ENCODE measurements at regions not wholly inside any gene's neighbourhood (a gene's known extent, or its start where the extent isn't known, plus 50 kb on each side); places are given as distances from the start of the nearest gene placed in this dataset.
"Not testable (repeated sequence)": the region's sequence is repeated elsewhere in the genome, so short reads cannot be mapped to it uniquely, and the experiment has no call there.

DNA sequence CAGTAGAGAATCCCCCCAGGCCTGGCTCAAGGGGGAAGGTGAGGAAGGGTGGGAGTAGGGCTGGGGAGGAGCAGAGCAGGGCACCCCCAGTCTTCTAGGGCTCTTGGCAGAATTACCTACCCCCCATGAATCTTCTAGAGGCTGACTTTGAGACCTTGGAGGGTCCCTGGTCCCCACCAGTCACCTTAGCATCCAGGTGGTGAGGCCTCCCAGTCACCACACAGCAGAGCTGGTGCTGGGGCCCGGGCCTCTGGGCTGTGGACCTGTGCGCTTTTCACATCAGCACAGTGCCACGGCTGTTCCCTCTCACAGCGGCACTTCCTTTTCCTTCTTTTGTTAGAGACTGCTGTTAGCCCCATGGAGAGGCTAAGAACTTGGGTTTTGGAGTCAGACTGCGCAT is 148.6 kb upstream of the PITX1 start:
- no peak for DNase-seq (ENCODE audit: low read depth in 2 of 2)

DNA sequence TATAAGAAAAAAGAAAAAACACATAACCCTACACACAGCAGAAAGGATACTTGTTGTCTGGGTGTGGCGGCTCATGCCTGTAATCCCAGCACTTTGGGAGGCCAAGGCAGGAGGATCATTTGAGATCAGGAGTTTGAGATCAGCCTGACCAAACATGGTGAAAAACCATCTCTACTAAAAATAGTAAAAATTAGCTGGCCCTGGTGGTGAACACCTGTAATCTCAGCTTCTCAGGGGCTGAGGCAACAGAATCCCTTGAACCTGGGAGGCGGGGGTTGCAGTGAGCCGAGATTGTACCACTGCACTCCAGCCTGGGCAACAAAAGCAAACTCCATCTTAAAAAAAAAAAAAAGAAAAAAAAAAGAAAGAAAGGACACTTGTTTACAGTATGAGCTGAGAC is 147.6 kb upstream of the PITX1 start:
- no peak for DNase-seq (ENCODE audit: low read depth in 2 of 2)

DNA sequence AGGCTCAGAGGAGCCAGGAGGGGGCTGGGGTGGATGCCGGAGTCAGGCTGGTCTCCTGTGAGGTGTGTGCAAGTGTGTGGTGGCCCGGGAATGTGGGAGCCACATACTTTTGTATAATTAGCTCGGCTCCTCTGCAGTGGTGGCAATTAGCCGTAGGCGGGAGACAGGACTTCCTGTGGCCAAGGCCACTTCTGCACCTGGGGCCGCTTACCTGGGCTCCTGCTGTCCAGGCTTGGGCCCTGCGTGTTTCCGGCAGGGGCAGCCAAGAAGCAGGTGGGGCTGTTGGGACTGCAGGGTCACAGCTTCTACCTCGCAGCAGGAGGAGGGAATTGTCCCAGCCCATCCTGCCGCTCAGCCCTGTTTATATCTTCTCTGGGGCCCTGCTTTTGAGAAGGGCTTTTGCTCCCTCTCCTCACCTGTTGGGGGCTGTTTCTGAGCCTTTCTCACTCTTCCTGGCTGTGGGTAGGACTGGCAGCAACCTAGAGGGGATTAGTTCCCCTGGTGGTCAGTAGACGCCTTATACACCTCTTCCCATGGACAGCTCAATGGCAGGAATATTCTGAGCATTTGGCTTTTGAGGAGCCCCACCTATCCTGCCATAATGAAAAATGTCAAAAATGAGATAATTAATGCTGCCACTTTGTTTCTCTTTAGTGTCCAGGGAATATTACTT is 145.4 kb upstream of the PITX1 start:
- no peak for DNase-seq (ENCODE audit: low read depth in 2 of 2)

DNA sequence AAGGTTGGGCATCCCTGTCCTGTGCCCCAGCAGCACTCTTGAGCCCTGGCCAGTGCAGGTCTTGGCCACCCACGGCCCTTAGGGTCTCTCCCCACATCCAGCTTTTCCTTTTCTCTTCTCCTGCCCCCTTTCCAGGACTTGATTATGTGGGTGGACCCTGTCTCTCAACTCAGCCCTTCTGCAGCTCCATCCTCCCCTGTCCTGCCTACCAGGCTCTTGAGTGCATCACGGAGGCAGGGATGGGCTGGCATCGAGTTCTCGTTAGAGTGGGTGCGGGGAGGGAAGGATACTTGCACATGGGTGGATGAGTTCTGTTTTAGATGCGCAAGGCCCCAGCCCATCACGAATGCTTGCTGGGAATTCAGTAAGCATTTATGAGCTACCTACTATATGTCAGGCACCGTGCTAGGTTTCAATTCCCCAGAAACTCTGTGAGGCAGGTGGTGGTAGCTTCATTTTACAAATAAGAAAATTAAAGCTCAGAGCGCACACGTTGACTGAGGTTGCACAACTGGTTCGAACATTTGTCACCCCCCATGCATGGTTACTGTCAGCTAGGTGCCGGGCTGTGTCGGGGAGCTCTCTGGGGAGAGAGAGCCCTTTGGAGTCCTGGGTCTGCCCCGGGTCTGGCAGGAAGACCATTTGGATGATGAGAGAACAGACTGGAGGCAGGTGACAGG is 144.6 kb upstream of the PITX1 start:
- DNase-seq (ENCODE audit: low read depth in 2 of 2): no peak

DNA sequence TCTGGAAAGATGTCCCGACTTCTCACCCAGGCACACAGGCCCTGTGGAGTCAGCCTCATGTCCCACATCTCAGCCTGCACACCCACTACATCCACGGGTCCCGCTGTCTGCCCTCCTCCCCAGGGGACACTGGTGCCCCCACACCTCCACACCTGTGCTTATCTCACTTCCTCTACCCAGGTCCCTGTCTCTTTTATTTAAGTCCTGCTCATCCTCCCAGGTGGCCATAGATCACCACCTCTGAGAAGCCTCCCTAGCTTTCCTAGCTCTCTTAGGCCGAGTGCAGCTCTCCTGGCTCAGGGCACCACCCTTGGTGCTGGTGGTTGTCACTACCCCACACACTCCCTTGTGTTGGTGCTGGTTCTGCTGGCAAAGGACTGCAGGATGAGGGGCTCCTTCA is 143.6 kb upstream of the PITX1 start:
- DNase-seq (ENCODE audit: low read depth in 2 of 2): no peak

DNA sequence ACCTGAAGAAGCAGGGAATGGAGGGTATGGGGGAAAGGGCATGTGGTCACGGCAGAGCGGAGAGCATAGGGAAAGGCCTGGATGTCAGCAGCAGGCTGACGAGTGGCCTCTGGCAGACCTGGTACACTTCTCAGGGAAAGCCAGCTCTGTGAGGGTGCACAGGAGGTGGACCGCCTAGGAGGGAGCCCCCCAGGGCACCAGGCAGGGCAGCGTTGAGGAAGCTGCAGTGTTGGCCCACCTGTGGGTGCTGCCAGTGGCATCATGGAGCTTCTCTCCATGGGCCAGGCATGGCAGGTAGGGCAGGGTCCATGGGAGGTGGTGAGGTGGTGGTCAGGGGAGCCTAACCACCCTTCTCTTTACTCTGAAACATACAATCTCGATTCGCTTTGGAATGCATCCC is 143.0 kb upstream of the PITX1 start:
- DNase-seq (ENCODE audit: low read depth in 2 of 2): no peak

DNA sequence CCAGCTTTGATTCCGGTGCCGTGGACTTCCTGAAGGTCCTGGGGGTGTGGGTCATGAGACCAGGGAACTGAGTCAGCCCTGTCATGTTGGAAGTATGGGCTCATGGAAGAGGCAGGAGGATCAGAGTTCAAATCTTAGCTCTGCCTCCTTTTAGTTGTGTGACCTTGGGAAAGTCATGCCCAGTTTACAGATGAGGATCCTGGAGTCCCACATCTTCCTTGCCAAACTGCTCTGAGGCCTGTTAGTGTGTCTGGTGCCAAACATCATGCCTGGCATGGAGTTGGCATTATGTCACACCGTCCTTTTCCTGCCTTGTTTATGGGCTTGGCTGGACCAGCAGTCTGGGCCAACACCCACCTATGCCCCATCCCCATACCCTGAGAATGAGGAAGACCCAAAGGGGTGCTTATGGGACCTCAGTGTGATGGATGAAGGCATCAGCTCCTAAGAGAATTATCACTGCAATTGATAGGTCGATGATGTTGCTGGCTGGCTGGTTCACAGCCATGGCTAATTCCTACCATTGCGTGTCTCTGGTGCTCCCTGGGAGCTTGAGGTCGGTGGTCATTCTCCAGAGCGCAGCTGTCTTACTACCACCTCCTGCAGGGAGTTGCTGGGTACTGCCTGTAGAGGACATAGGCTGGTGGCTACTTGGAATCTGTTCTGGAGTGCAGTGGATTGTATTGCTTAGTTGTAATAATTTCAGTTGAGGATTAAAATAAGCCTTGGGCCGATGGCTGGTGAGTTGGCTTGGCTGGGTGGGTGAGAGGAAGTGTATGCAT is 140.5 kb upstream of the PITX1 start:
- no peak for DNase-seq (ENCODE audit: low read depth in 2 of 2)

DNA sequence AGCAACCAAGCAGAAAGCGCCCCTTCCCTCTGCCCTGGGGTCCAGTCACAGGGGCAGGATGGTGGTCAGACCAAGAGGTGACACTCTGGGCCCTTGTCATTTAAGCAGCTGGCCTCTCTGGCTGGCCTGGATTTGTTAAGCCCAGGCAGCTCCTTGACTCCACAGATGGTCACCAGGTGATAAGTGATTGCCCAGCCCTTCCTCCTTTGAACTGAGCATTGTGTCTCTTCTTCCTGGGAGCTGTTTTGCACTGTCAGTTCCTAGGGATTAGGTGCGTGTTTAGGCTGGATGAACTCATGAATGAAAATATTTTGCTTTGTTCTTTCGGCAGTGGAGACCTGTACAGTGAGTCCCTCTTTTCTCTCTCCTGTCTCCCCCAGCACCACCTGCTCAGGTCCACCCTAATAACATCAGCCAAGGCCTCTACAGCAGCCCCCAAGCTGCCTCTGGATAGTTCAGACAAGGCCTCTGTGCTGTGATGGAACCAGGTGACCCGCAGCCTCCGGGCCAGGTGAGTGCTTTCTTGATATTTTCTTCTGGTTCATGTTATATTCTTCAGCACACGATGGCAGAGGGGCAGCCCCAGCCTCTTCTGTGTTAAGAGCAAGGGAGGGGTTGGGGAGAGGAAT is 139.7 kb upstream of the PITX1 start:
- DNase-seq (ENCODE audit: low read depth in 2 of 2): no peak

DNA sequence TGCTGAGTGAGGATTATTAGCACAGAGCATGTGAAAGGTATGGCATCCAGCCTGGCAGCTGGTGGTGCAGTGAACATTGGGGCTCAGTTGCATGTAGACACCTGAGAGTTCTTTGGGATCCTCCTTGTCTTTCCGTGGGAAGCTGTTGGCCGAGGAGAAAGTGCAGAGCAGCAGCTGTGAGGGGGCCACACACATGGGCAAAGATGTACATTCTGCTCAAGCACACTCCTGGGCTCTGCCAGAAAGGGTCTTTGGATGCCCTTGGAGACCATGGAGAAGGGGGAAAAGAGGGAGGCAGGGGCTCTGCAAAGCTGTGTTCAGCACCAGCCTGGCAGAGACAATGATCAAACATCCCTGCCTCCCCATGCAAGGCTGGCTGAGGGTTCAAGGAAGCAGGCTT is 138.7 kb upstream of the PITX1 start:
- no peak for DNase-seq (ENCODE audit: low read depth in 2 of 2)

DNA sequence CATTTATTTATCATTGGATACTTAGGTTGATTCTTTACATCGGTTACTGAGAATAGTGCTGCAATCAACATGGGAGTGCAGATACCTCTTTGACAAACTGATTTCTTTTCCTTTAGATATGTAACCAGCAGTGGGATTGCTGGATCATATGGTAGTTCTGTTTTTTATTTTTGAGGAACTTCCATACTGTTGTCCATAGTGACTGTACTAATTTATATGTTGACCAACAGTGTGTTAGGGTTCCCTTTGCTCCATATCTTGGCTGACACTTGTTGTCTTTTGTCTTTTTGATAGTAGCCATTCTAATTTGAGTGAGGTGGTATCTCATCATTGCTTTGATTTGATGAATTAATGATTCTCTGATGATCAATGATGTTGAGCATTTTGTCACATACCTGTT is 137.3 kb upstream of the PITX1 start:
- DNase-seq (ENCODE audit: low read depth in 2 of 2): no peak

DNA sequence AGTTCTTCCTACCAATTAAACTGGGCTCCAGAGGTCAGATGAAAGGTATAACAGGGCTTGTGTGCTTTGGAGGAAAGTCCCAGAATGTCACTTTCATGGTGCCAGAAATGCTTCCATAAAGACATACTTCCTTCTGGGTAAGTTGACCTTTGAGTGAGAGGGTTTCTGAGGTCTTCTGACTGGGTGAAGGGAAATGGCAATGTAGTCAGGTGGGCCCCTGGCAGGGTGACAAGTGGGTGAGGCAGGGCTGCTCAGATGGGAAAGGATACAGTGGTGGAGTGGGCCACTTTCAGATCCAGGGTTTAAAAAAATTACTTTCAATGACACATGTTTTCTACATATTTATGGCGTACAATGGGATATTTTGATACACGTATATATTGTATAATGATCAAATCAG is 136.5 kb upstream of the PITX1 start:
- no peak for DNase-seq (ENCODE audit: low read depth in 2 of 2)

DNA sequence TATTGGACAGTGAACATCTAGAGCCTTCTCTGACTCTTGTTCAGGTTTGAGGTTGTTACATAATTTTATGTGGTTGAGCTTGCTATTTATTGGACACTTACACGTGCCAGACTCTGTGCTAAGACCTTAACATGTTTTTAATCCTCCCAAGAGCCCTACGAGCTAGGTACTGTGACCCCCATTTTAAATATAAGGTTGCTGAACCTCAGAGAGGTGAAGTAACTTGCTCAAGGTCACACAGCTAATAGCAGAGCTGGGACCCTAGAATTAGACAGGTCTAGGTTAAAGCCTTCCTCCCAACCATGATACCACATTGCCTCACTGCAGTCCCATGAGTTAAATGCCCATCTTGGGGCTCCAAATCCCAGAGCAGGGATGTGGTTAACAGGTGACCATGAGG is 135.7 kb upstream of the PITX1 start:
- no peak for DNase-seq (ENCODE audit: low read depth in 2 of 2)

DNA sequence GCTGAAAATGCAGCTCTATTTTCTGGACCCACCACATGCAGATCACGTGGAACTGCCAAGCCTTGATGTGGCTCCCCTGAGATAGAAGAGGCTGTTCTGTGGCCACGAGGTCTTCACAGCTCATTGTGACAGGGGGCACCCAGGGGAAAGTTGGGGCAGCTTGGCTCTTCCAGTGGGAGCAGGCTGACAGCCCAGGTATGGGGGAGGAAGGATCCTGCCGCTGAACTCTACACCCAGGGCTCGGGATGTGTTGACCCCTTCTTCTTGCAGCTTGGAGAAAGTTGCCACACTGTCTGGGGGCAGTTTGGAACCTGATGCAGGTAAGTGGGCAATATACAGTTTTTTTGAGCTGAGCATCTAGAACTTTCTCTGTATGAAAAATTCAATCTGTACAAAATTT is 133.6 kb upstream of the PITX1 start:
- DNase-seq (ENCODE audit: low read depth in 2 of 2): no peak

DNA sequence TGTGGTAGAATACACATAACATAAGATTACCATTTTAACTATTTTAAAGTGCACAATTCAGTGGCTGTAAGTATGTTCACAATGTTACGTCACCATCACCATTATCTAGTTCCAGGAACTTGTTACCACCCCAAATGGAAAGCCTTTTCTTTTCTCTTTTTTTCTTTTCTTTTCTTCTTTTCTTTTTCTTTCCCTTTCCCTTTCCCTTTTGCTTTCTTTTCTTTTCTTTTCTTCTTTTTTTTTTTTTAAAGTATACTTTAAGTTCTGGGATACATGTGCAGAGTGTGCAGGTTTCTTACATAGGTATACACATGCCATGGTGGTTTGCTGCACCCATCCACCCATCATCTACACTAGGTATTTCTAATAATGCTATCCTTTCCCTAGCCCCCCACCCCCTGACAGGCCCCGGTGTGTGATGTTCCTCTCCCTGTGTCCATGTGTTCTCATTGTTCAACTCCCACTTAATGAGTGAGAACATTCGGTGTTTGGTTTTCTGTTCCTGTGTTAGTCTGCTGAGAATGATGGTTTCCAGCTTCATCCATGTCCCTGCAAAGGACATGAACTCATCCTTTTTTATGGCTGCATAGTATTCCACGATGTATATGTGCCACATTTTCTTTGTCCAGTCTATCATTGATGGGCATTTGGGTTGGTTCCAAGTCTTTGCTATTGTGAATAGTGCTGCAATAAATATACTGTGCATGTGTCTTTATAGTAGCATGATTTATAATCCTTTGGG is 131.0 kb upstream of the PITX1 start:
- DNase-seq (ENCODE audit: low read depth in 2 of 2): not testable (repeated sequence)

DNA sequence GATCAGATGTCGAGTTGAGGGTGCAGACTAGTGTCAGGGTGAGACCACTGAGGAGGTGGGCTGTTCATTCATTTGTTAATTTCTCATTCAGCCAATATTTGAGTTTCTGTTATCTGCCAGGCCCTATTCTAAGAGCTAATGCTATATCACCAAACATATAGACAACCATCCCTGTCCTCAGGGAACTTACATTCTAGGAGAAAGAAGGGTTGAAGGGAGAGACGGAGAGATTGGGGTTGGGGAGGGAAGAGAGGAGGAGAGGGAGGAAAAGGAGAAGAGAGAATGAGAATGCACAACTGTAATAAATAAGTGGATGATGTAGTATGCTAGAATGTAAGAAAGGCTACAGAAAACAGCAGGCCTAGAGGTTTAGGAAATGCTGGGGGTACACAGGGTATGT is 129.9 kb upstream of the PITX1 start:
- no peak for DNase-seq (ENCODE audit: low read depth in 2 of 2)

DNA sequence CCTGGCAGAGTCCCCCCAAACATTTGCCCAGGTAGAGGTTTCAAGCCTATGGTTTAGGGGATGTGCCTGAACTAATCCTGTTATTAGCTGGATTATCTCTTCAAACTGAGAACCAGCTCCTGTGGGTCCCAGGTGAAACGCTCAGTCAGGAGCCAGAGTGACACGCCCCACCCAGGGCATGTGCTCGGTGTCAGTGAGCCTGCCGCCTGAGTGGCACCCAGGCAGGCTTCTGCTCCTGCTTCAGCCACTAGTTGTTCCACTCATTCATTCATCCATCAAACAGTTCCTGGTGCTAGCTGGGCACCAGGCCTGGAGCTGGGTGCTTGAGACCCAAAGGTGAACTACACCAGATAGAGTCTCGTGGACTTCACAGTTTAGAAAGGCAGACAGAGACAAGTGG is 129.4 kb upstream of the PITX1 start:
- DNase-seq (ENCODE audit: low read depth in 2 of 2): no peak

DNA sequence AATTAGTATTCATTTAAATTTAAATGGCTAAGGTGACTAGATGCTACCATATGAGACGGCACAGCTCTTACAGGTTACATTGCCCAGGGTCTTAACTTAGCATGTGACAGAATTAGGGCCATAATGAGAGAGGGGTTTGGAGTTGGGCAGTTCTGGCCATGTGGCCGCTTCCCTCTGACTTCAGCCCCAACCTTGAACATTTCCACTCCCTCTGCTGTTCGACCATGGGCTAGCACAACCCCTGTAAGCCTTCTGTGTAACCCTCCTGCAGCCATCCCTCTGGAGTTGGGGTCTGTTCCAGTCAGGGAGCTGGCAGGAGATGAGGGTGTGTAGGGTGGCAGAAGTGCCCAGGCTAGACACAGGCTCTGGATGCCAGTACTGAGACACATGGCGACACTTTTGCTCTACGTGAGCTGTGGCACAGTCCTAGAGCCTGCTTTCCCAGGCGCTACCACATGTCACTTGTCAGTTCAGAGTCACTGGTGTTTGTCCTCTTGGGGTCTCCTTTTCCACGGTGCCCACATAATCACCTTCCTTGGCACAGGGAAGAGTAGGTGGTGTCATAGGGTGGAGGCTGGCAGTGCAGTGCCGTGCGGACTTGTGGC is 128.7 kb upstream of the PITX1 start:
- no peak for DNase-seq (ENCODE audit: low read depth in 2 of 2)

DNA sequence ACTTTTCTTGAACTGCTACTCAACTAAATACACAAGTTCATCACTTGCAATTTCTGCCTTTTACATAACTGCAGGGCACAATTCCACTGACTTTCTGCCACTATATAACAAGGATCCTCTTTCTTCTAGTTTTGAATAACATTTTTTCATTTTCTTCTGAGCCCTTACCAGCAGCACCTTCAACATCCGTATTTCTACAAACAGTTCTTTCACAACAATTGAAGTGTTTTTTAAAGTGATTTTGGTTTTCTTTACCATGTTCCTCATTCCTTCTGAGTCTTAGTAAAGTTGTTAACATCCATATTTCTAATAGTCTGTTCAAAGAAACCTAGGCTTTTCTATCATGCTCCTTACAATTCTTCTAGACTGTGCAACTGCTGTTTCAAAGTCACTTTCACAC is 127.2 kb upstream of the PITX1 start:
- DNase-seq (ENCODE audit: low read depth in 2 of 2): no peak

DNA sequence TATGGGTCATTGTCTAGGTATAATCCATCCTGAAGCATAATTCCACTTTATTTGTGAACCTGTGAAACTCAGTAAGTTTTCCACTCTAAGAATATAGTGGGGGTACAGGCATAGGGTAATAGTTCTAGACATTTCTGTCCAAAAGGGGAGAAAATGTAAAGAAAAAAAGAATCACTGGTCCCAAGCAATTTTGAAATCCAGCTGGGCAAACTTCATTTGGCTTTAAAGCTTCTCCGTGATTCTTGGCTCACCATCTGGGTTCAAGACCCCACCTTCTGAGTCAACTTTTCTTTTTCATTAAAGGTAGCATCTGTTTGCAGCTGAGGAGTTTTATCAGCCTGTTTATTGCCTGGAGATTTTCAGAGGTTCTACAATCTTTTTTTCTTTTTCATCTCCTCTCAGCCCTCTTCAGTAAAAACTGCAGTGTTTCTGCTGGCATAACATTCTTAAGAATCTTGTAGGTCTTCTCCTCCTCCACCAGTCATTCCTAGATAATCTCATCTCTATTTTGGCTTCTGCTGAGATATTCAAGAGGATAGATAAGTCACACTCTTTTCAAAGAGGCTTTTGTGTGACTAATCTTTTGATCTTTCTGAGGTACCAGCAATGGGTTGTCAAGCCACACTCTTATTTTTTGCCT is 126.1 kb upstream of the PITX1 start:
- DNase-seq (ENCODE audit: low read depth in 2 of 2): no peak

DNA sequence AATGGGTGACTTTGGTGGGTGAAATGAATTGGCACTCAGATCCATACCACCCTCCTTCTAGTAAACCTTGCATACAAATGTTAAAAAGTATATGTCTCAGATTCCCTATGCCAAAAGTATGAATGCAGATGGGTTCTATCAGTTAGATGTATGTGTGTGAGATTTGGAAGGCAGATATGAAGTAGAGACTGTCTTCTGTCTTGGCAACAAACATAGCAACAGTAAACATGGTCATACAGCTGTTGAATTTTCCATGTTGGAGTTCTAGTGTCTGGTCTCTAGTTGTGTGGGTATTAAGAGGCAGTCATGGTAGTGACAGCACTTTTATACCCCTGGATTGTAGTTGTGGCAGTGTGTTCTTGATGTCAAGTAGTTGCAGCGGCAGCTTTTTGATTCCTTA is 125.6 kb upstream of the PITX1 start:
- DNase-seq (ENCODE audit: low read depth in 2 of 2): no peak

DNA sequence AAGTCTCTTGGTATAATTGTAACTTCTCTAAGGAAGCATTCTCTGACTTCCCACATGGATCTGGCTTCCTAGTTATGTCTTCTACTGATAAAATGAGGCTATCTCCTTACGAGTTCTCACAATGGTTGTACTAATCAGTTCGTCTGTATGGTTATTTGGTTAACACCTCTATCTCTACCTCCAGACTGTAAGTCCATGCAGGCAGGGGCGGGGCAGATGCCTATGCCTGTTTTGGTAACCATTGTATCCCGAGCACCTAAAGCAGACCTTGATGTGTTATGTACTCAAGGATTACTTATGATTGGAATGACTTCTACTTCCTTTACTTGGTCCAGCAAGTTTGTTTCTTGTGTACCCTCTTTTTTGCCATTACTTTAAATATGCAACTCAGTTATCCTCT is 125.0 kb upstream of the PITX1 start:
- DNase-seq (ENCODE audit: low read depth in 2 of 2): no peak

All from stimulated activated CD8-positive, alpha-beta memory T cell treated with anti-CD3 and anti-CD28 coated beads, Interleukin-15, amount 100 ng/mL, for 48 hours (primary cell).